ENCODE measurements at regions not wholly inside any gene's neighbourhood (a gene's known extent, or its start where the extent isn't known, plus 50 kb on each side); places are given as distances from the start of the nearest gene placed in this dataset.

- intact Hi-C loops (cut with DNase I), result no loop called here
- DNase-seq, result no peak
Measured at GRCh38 chr2:105654474-105655004, 90.2 kb upstream of the NCK2 start.

- intact Hi-C loops (cut with DNase I), result no loop called here
Measured at GRCh38 chr2:105653302-105653701, 91.4 kb upstream of the NCK2 start.

DNA sequence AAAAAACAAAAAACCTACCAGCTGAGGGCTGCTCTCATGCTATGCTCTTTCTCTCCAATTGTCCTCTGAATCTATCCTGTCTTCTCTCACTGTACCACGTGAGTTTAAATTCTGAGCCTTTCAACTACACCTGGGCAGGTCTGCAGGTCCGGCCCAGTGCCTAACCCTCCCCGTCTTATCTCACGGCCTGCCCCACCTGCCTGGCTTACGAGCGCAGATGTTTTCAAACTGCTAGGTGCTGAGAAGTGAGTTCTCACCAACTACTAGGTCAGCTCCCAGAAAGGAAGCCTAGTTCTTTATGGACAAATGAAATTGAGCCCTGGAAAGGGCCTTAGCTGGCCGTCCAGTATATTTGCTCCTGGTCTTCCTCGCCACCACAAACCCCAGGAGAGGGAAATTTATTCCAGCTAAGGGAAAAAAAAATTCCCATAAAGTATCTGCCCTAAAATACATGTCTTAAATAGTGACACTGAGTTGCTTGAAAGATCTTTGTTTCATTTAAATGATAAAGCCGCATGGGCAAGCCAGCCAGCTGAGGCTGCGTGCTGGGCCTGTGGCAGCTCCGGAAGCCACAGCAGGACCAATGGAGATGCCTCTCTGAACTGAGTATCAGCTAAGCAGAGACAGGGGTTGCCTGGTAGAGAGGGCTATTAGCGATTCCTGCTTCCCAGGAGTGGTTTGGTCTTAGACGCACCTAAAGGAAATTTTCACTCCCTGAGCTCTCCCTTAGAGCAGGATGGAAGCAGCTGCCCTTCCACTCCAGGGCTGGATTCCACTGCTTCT, 92.5 kb upstream of the NCK2 start:
- intact Hi-C loops (cut with DNase I), result no loop called here
- DNase-seq, result peak in 1 of 42 donors; percentile 20

More at GRCh38 chr2:105653302-105653701, 91.4 kb upstream of the NCK2 start:
- no peak for DNase-seq

- DNase-seq, result no peak
- intact Hi-C loops (cut with DNase I), result no loop called here
Measured at GRCh38 chr2:105649534-105649933, 95.2 kb upstream of the NCK2 start.

DNA sequence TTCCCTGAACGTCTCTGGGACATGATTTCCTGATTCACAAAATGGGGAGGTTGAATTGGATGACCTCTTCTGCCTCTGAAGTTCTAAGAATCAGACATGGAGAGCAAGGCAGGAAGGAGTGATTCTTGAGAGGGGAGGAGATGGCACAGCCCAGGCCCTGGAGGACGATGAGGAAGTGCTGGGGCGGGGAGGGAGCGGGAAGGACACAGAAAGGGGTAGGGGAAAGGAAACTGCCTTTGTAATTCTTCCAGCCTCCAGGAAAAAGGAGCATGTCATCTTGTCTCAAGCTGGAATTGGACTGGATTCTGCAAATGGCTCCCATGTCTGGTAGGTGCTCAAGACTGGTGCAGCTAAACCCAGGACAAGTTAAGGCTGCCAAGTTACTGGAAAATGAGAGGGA, 97.0 kb upstream of the NCK2 start:
- intact Hi-C loops (cut with DNase I), result no loop called here

DNA sequence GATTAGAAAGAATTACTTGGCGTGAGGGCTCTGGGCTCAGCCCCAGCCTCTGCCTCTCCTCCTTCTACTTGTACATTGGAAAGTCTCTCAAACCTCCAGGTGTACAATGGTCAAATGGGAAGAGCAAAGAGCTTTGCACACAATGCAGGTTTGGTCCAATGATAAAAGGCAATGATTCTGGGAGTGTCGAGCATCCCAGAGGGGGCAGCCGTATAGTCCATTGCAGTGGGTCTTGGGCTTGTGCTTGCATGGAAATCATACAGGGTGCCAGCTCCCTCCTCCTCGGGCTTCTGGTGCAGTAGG, 98.0 kb upstream of the NCK2 start:
- intact Hi-C loops (cut with DNase I), result no loop called here
- DNase-seq, result no peak

More for the DNA sequence above, 97.0 kb upstream of the NCK2 start:
- peak in 1 of 42 donors; percentile 33 for DNase-seq

- peak in 2 of 42 donors; percentile 38 to 45 for DNase-seq
- intact Hi-C loops (cut with DNase I), result no loop called here
Measured at GRCh38 chr2:105645938-105646773, 98.6 kb upstream of the NCK2 start.

DNA sequence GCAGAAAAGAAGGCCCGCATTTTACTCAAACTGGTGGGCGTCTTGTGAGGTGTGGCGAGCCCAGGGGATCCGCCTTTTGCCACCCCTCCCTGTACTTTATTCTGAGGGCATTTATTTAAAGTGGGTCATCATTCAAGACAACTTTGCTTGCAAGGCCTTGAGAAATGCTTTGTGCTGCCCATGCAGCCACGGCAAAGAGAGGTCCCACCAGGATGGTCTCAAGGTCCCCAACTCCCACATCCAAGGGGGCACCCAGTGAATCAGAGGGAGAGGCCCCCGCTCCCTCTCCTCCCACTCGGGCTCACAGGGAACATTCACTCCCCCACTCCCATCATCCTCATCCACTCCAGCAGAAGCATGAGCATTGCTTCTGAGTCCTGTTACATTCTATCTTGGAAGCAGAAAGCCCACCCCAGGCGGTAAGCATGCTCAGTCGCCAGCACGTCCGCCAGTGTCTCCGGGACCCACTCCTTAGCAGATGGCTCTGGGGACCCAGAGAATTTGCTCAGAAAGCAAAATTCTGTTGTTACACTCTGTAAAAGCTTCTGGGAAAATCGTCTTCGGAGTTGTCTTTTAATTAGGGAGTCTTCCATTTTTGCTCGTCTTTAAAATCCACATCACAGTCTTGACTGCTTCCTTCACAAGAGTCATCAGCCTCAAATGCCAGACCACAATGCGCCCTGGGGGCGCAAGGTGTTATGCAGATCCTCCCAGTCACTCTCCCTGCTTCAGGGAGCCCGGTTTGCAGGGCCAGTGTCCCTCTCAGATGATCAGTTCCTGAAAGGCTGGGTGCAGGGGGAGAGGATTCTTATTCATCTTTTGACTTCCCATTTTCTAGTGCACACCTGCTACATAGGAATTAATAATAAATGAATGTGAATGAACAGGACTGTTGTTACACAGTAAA, 99.4 kb upstream of the NCK2 start:
- peak in 26 of 42 donors; percentile 21 to 77 (median 38) for DNase-seq
- intact Hi-C loops (cut with DNase I), result no loop called here

DNA sequence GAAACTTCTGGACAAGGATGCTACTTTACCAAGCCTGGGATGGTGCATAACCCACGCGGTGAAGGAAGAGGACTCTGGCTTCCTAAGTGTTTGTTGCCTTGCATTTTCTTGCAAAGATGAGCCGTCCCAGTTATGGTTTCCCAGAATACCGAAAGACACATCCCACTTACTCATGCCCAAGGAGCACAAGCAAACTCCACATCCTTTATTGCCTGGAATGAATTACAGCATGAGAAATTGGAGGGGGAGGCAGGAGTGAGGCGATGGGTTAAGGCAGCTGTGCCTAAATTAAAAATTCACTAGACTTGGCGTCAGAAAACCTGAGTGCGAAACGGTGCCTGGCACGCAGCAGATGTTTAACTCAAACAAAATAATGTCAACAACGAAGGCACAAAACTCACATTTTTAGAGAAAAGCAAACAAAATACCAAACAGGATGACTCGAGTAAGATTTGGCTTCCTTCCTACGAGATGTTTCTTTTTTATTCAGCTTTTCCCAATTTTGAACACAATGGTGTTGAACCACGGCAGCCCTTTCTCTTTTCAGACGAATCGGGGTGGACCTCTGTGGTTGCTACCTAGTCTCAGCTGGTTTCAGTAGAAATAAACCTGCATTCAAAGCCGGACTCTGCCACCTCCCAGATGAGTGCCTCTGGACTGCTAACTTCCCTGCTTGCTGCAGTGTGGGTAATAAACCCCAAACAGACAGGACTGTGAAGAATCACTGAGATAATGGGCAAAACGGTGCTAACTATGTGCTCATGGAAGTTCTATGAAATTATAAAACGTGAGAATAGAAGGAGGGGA, 100.3 kb upstream of the NCK2 start:
- DNase-seq, result peak in 1 of 42 donors; percentile 37
- intact Hi-C loops (cut with DNase I), result no loop called here

- intact Hi-C loops (cut with DNase I), result no loop called here
- peak in 1 of 42 donors; percentile 13 for DNase-seq
Measured at GRCh38 chr2:105643405-105644173, 101.1 kb upstream of the NCK2 start.

GRCh38 chr2:105641389-105641811, 103.3 kb upstream of the NCK2 start:
- intact Hi-C loops (cut with DNase I), result no loop called here
- peak; percentile 75 to 93 (median 86) for DNase-seq

DNA sequence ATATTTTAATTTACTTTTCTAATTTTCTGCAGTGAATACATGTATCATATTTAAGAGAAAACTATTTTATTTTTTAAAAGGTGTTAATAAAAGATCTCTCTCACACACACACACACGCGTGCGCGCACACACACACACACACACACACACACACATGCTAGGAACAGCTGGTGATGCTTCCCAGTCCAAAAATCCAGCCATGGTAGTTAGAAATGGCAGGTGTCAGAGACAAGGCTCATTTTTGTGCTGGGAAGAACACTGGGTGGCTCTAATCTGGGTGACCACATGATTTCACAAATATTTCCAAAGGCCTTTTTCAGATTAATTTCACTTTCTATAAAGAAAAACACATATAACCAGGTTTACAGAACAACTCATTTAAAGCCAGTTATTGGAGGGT, 104.5 kb upstream of the NCK2 start:
- DNase-seq, result peak in 1 of 42 donors; percentile 12
- intact Hi-C loops (cut with DNase I), result no loop called here

GRCh38 chr2:105636109-105636740, 108.5 kb upstream of the NCK2 start:
- intact Hi-C loops (cut with DNase I), result no loop called here
- peak in 1 of 42 donors; percentile 34 for DNase-seq

DNA sequence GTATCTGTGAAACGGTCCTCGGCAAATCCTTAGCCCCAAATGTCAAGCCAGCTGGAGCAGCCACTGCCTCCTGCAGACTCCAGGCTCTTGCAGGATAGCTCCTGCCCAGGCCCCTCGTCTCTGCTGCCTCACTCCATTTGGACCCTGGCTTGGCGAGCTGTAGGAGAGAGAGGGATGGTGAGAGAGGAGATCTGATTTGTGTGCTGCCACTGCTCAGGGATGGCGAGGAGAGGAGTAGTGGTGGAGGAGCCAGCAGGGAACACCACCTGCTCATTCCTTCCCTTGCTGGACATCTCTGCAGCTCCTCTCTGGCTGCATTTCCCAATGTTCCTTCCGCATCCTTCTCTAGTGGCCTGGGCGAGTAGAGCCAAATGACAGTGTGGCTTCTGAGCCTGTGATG, 109.1 kb upstream of the NCK2 start:
- DNase-seq, result peak in 2 of 42 donors; percentile 36 to 41
- intact Hi-C loops (cut with DNase I), result no loop called here

GRCh38 chr2:105634198-105634597, 110.5 kb upstream of the NCK2 start:
- intact Hi-C loops (cut with DNase I), result no loop called here

DNA sequence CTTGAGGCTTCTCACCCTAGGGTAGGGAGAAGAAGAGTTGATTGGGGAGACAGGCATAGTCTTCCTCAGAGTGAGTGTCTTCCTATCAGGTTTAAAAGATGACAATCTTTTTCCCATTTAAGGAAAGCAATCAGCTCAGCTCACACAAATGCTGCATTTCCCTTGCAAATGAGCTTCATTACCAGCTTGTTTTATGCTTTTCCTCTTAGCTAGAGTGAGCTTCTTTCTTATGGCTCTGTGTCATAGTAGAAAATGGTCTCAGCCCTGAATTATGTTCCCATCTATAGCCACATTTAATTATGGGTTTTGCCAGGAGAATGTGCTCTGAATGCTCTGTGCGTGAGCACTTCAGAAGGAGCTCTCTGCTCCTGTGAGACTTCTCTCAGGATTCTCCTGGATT, 112.8 kb upstream of the NCK2 start:
- peak in 1 of 42 donors; percentile 40 for DNase-seq
- intact Hi-C loops (cut with DNase I), result no loop called here

More at GRCh38 chr2:105634198-105634597, 110.5 kb upstream of the NCK2 start:
- peak in 2 of 42 donors; percentile 10 for DNase-seq

GRCh38 chr2:105631011-105631410, 113.7 kb upstream of the NCK2 start:
- no peak for DNase-seq
- intact Hi-C loops (cut with DNase I), result no loop called here
